Retinal pigment epithelial cell (primary cell): ENCODE measurements at regions not wholly inside any gene's neighbourhood (a gene's known extent, or its start where the extent isn't known, plus 50 kb on each side); places are given as distances from the start of the nearest gene placed in this dataset.

ENCODE experiments used
- DNase-seq: peaks from one replicate; pipeline ENCODE4 v3.0.0-alpha.2; 2010; ENCODE audit warnings: low read depth
- H3K4me3 ChIP-seq: 2 replicates; pipeline ENCODE4 v1.5.1; 2011; ENCODE audit warnings: mild to moderate bottlenecking, low read length, control low read depth, moderate library complexity
- CTCF ChIP-seq: conservative IDR thresholded peaks from 2 replicates; pipeline ENCODE4 v1.5.1; 2011; ENCODE audit warnings: low read depth, low read length, control low read depth, inconsistent platforms

DNA sequence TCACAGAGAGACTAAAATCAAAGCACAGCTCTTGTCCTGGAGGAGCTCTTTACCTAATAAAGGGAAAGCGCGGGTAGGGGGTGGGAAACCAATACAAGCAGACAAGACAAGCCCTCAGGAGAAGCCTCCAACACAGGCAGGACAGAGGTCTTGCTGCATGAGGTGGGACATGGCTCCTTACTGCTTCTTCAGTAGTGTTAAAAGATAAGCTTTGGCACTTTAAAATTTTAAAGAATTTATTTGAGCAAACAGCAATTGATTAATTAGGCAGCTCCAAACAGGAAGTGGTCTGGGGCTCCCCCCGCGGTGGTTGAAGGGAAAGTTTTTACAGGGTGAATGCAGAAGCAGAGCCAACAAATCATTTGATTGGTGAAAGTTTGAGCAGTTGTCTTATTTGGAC is 50.3 kb upstream of the MACC1 start:
- H3K4me3 ChIP-seq = no peak overlapping the region
- no peak for DNase-seq

GRCh38 chr7:20268824-20269223 is 51.6 kb upstream of the MACC1 start:
- no peak overlapping the region for H3K4me3 ChIP-seq
- DNase-seq = no peak
- TF ChIP-seq CTCF = no peak

More for the DNA sequence above, 50.3 kb upstream of the MACC1 start:
- peak; percentile 10 for TF ChIP-seq CTCF

- DNase-seq = no peak
- no peak for TF ChIP-seq CTCF
- H3K4me3 ChIP-seq = no peak overlapping the region
Measured at GRCh38 chr7:20269726-20270125, 52.5 kb upstream of the MACC1 start.

- DNase-seq = no peak
- no peak overlapping the region for H3K4me3 ChIP-seq
- no peak for TF ChIP-seq CTCF
Measured at GRCh38 chr7:20270371-20270770, 53.2 kb upstream of the MACC1 start.

- DNase-seq = no peak
- no peak overlapping the region for H3K4me3 ChIP-seq
- TF ChIP-seq CTCF = no peak
Measured at GRCh38 chr7:20270867-20271266, 53.7 kb upstream of the MACC1 start.

DNA sequence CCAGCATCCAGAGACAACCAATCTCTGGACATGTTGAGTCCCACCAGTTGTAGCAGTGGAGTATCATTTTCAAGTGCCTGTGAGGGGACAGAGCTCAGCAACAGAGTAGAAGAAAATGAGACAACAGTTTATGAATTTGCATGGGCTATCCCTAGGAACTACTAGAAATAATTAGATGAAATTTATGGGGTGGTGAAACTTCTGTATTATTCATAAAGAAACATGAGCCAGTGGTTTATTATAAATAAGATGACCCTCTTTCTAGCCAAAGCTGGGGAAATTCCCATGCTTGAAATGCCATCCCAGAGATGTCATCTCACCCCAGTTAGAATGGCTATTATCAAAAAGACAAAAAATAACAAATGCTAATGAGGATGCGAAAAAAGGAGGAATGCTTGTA is 55.1 kb upstream of the ITGB8 start:
- H3K4me3 ChIP-seq = no peak overlapping the region
- no peak for DNase-seq
- no peak for TF ChIP-seq CTCF

GRCh38 chr7:20276705-20277472 is 53.8 kb upstream of the ITGB8 start:
- no peak overlapping the region for H3K4me3 ChIP-seq
- TF ChIP-seq CTCF = no peak
- no peak for DNase-seq
